ENCODE measurements at regions not wholly inside any gene's neighbourhood (a gene's known extent, or its start where the extent isn't known, plus 50 kb on each side); places are given as distances from the start of the nearest gene placed in this dataset.

GRCh38 chr2:65507102-65508069 is 75.0 kb upstream of the SPRED2 start:
- FAIRE-seq (no peak), DNase-seq (ENCODE audit: extremely low spot score, insufficient read length, low read depth) (no peak)

GRCh38 chr2:65504814-65505697 is 72.7 kb upstream of the SPRED2 start:
- no peak for DNase-seq (ENCODE audit: extremely low spot score, insufficient read length, low read depth)
- no peak for FAIRE-seq

DNA sequence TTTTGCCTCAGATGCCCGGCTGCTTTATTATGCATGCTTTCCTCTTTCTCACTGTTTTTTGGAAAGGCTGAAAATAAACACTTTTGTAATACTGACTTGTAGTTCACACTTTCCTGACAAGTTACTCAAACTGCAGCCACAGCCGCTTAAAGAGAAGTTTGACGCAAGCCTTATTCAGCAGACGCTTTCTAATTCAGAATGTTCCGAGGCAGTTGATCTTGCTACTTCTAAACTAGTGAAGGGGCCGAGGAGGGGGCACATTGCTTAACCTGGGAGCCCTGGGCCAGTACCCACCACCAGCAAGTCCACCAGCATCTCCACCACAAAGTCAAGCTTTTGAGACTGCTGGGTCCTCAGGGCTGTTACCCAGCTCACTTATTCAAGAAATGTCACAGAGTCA is 71.8 kb upstream of the SPRED2 start:
- no peak for FAIRE-seq
- no peak for DNase-seq (ENCODE audit: extremely low spot score, insufficient read length, low read depth)

- no peak for FAIRE-seq
- no peak for DNase-seq (ENCODE audit: extremely low spot score, insufficient read length, low read depth)
Measured at GRCh38 chr2:65503746-65504145, 71.3 kb upstream of the SPRED2 start.

DNA sequence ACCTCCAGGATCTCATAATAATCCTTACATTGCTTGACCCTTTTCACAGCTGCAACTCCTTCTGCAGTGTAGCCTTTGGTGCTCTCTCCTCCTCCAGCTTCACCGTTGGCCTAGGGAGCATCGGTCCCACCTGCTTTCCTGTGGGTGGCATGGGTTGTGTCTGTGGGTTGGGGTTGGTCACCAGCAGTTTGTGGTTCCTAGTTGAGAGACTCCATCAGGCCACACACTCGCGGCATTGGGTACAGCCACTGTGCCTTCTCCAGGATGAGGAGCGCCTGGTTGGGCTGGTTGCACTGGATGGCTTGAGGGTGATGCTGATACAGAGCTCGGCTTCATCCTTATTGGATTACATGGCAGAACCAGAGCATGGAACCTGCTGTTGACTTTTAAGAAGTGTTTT is 69.4 kb upstream of the SPRED2 start:
- no peak for FAIRE-seq
- DNase-seq (ENCODE audit: extremely low spot score, insufficient read length, low read depth): no peak

DNA sequence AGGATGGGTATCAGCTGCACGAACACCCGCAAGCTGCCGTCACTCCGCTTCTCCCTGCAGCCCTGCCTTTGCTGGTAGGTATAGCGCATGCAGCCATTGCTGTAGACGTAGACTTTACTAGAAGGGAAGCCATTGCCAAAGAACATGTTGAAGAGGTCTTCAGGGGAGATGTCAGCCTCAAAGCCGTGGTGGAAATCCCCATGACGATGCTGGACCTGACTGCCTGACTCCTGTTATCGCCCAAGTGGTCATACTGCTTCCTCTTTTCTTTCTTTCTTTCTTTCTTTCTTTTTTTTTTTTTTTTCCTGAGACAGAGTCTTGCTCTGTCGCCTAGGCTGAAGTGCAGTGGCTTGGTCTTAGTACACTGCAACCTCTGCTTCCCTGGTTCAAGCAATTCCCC is 68.7 kb upstream of the SPRED2 start:
- FAIRE-seq (peak; percentile 12), DNase-seq (ENCODE audit: extremely low spot score, insufficient read length, low read depth) (no peak)

DNA sequence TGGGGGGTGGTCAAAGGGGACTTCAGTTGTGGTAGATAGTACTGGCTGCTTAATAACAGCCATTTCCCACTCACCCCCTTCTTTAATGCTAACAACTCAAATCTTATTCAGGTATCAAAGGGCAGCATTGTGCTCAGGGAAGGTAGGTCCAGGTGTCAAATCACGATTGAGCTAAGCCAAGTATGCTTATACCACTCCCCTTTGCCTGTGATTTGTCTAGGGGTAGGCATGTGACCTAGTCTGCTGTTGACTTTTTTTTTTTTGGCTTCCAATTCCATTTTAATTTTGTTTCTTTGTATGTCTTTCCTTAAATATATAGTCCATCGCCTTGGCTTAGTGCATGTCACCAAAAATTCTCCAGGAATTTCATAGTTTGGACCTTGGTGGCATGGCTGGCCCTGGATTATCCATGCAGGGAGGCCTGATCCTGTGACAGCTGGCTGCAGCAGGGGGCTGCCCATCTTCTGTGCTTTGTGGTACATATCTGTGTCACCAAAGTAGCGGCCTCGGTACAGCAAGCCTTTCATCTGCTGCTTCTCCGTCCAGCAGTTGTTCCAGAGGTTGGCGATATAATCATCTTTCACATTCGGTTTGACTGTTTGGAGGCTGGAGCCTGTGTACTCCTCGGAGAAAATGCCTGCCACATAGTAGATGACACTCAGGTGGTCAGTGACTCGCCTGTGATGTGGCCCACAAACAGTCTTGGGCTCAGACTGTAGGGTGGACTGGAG is 68.1 kb upstream of the SPRED2 start:
- peak; percentile 42 for FAIRE-seq
- DNase-seq (ENCODE audit: extremely low spot score, insufficient read length, low read depth): no peak

DNA sequence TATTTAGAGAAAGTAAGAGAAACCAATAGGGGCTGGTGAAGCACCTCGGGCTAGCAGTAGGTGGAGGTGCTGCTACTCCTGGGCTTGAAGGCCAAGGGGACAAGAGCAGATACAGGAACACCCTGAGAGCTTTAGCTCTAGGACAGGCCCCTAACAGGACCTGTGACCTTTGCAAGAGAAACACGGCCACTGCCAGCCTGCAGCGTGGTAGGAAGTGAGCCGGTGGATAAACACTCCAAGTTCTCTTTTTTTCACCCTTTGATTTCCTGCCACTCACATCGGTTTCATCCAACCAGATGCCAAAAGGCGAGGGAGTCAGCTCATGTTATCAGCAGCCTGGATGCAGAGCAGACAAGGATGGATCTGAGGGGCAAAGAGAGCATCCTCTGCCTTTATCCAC is 66.8 kb upstream of the SPRED2 start:
- DNase-seq (ENCODE audit: extremely low spot score, insufficient read length, low read depth): no peak
- FAIRE-seq: no peak

DNA sequence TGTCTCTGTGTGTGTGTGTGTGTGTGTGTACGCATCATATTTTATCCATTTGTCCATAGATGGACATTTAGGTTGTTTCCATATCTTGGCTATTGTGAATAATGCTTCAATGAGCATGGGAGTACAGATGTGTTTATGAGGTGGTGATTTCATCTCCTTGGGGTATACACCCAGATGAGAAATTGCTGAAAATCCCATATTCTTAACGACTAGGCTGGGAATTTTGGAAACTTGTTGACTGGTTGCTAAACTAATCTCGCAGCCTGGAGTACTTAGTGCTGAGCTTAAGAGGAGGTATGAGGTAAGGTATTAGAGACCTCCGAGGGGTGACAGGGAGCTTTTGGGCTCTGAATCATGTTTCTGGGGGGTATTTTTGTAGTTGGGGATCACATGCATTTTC is 66.0 kb upstream of the SPRED2 start:
- DNase-seq (ENCODE audit: extremely low spot score, insufficient read length, low read depth) (no peak), FAIRE-seq (no peak)

DNA sequence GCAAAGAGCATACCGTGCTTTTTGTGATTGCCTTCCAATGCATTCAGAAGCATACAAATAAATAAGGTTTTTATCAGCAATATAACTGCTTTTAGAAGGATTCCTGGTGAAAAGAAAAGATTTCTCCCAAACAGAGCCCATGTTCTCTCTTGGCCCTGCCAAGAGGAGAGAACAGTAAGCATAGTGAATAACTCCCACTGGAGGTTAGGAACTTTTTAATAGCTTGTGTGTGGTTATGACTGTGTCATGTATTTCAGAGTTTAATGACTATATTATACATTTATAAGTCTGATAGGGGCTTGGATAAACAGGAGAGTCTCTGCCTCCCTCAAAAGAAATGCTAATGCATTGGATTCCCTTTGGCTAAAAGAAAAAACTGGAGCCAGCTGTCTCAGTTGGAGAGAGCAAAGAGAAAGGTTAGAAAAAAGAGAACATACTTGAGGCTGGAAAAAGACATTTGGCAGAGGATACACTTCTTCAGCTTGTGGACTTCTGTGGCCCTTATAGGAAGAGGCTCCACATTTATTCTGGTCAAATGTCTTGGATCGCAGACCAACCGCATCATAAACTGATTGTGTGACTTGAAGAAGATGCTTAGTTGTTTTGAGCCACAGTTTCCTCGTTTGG is 63.0 kb upstream of the SPRED2 start:
- DNase-seq (ENCODE audit: extremely low spot score, insufficient read length, low read depth): no peak
- FAIRE-seq: no peak

DNA sequence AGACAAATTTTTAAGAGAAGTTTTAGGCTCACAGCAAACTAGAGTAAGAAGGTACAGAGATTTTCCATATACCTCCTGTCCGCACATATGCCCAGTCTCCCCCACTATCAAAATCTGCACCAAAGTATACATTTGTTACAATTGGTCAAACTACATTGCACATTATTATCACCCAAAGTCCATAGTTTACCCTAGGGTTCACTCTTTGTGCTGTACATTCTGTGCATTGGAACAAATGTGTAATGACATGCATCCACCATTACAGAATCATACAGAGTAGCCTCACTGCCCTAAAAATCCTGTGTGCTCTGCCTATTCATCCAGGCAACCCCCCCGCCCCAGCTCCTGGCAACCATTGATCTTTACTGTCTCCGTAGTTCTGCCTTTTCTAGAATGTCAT is 61.7 kb upstream of the SPRED2 start:
- no peak for FAIRE-seq

GRCh38 chr2:65491381-65491905 is 59.0 kb upstream of the SPRED2 start:
- FAIRE-seq (no peak), DNase-seq (ENCODE audit: extremely low spot score, insufficient read length, low read depth) (no peak)

More for the DNA sequence above, 61.7 kb upstream of the SPRED2 start:
- no peak for DNase-seq (ENCODE audit: extremely low spot score, insufficient read length, low read depth)

- DNase-seq (ENCODE audit: extremely low spot score, insufficient read length, low read depth) (no peak), FAIRE-seq (no peak)
Measured at GRCh38 chr2:65490222-65490621, 57.8 kb upstream of the SPRED2 start.

DNA sequence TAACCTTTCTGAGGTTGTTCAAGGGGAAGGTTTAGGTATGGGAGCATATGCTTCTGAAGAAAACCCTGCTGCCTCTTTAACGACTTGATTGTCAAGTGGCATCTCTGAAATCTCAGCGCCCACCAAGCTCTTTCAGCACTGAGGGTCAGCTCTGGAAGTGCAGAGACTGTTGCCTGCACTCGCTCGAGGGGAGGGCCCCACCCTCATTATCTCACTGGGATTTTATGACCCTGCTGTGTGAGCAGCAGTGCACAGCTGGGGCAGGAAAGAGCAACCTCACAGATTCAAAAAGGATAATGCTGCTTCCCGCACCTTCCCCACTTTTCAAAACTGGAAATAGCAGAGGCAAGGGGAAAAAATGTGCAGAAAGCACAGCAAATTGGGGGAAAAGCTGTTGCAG is 56.9 kb upstream of the SPRED2 start:
- FAIRE-seq: no peak
- no peak for DNase-seq (ENCODE audit: extremely low spot score, insufficient read length, low read depth)

DNA sequence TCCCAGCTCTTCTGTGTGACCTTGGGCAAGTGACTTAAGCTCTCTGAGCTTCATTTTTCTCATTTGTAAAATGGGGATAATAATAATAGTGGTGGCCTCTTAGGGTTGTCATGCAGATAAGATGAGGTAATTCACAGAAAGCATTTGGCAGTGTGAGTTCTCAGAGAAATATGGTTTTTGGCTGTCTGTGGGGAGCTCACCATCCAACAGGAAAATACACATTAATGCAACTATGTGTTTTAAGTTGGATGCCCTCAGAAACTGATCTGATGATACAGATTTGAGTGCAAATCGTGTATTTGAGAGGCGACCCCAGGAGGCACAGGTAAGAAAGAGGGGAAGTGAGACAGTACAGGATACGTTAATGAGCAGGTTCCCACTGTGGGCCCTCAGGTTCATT is 56.1 kb upstream of the SPRED2 start:
- no peak for FAIRE-seq
- no peak for DNase-seq (ENCODE audit: extremely low spot score, insufficient read length, low read depth)

GRCh38 chr2:65487404-65487803 is 55.0 kb upstream of the SPRED2 start:
- FAIRE-seq: no peak
- no peak for DNase-seq (ENCODE audit: extremely low spot score, insufficient read length, low read depth)

DNA sequence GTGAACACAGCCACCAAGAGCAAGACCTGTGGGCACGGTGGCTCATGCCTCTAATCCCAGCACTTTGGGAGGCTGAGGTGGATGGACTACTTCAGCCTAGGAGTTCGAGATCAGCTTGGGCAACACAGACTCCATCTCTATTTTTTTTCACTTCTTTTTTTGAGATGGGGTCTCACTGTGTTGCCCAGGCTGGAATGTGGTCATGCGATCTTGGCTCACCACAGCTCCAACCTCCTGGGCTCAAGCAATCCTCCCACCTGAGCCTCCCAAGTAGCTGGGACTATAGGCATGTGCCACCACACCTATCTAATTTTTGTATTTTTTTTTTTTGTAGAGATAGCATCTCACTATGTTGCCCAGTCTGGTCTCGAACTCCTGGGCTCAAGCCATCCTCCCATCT is 54.4 kb upstream of the SPRED2 start:
- DNase-seq (ENCODE audit: extremely low spot score, insufficient read length, low read depth) (no peak), FAIRE-seq (no peak)

- FAIRE-seq: no peak
- no peak for DNase-seq (ENCODE audit: extremely low spot score, insufficient read length, low read depth)
Measured at GRCh38 chr2:65486282-65486681, 53.9 kb upstream of the SPRED2 start.

GRCh38 chr2:65485839-65486238 is 53.4 kb upstream of the SPRED2 start:
- FAIRE-seq: no peak
- DNase-seq (ENCODE audit: extremely low spot score, insufficient read length, low read depth): no peak

DNA sequence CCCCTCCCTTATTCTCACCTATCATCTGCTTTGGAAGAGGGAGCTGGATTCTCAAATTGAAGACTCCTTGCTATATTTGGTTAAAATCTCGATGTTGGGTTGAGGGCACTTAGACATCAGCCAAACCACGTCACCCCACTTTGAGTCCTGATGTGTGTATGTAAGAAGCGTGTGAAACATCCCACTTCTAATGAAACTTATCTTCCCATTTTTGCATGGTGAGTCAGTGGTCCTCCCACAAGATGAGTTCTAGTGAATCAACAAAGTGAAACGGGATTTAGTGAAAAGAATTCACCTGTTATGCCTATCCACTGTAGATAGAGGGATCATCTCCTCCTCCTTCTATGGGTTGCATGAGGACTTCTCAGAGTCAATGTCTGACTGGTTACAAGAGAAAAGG is 51.4 kb upstream of the SPRED2 start:
- DNase-seq (ENCODE audit: extremely low spot score, insufficient read length, low read depth): no peak
- FAIRE-seq: no peak

All from GM18507 (cell line).